ENCODE measurements at regions not wholly inside any gene's neighbourhood (a gene's known extent, or its start where the extent isn't known, plus 50 kb on each side); places are given as distances from the start of the nearest gene placed in this dataset.

- no peak for TF ChIP-seq EZH2phosphoT487 (IDR thresholded peaks at IDR 0.05; ENCODE audit: borderline replicate concordance, low read depth, low read length)
- no peak for TF ChIP-seq CTCF (conservative IDR thresholded peaks at IDR 0.05; ENCODE audit: low read length)
Measured at GRCh38 chr5:1735320-1735970, 64.2 kb downstream of the MRPL36 start.

Data from OCI-LY7 (cell line).